ENCODE measurements at regions not wholly inside any gene's neighbourhood (a gene's known extent, or its start where the extent isn't known, plus 50 kb on each side); places are given as distances from the start of the nearest gene placed in this dataset.
A peak's percentile ranks its signal among the peaks of the same experiment; 100 is the strongest.

DNA sequence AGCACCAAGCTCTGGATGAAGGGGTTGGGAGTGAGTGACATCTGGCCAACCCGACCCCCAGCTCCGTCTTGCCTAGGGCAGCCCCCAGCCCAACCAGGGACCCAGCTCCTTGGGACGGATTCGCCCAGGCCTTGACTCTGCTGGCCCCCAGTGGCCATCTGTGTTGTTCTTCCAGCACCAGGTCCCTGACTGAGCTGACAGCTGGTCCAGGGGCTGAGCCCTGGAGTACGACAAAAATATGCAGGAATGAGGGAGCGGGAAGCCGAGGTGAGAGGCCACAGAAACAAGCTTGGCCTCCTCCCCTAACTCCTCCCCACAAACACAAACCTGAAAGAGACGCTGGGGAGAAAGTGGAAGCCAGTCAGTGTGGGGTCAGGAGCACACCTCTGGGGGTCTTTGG is 55.0 kb upstream of the PAX7 start (continued):
- TF ChIP-seq, protein P1, sequence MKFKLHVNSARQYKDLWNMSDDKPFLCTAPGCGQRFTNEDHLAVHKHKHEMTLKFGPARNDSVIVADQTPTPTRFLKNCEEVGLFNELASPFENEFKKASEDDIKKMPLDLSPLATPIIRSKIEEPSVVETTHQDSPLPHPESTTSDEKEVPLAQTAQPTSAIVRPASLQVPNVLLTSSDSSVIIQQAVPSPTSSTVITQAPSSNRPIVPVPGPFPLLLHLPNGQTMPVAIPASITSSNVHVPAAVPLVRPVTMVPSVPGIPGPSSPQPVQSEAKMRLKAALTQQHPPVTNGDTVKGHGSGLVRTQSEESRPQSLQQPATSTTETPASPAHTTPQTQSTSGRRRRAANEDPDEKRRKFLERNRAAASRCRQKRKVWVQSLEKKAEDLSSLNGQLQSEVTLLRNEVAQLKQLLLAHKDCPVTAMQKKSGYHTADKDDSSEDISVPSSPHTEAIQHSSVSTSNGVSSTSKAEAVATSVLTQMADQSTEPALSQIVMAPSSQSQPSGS (CRISPR knock-in tag; IDR thresholded peaks at IDR 0.05; ENCODE audit: borderline replicate concordance, low read depth): no peak
- TF ChIP-seq ZNF263 (CRISPR knock-in tag; IDR thresholded peaks at IDR 0.05; ENCODE audit: low read depth) (peak; percentile 65; the same call in 1 of the 2 replicates), JUN (CRISPR knock-in tag; IDR thresholded peaks at IDR 0.05) (no peak), SOX15 (CRISPR knock-in tag; IDR thresholded peaks at IDR 0.05) (no peak), FOXJ3 (CRISPR knock-in tag; IDR thresholded peaks at IDR 0.05; ENCODE audit: borderline replicate concordance) (no peak), CBFB (CRISPR knock-in tag; IDR thresholded peaks at IDR 0.05; ENCODE audit: low read depth) (no peak), NFYB (CRISPR knock-in tag; conservative IDR thresholded peaks at IDR 0.05; ENCODE audit: low read depth) (no peak), ZNF317 (CRISPR knock-in tag; IDR thresholded peaks at IDR 0.05; ENCODE audit: borderline replicate concordance, low read depth) (no peak), TEAD4 (CRISPR knock-in tag; IDR thresholded peaks at IDR 0.05) (no peak; the same call in 1 of the 2 replicates)
- TF ChIP-seq, protein P2, sequence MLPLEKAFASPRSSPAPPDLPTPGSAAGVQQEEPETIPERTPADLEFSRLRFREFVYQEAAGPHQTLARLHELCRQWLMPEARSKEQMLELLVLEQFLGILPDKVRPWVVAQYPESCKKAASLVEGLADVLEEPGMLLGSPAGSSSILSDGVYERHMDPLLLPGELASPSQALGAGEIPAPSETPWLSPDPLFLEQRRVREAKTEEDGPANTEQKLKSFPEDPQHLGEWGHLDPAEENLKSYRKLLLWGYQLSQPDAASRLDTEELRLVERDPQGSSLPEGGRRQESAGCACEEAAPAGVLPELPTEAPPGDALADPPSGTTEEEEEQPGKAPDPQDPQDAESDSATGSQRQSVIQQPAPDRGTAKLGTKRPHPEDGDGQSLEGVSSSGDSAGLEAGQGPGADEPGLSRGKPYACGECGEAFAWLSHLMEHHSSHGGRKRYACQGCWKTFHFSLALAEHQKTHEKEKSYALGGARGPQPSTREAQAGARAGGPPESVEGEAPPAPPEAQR (CRISPR knock-in tag; IDR thresholded peaks at IDR 0.05): no peak
- TF ChIP-seq, protein P3, sequence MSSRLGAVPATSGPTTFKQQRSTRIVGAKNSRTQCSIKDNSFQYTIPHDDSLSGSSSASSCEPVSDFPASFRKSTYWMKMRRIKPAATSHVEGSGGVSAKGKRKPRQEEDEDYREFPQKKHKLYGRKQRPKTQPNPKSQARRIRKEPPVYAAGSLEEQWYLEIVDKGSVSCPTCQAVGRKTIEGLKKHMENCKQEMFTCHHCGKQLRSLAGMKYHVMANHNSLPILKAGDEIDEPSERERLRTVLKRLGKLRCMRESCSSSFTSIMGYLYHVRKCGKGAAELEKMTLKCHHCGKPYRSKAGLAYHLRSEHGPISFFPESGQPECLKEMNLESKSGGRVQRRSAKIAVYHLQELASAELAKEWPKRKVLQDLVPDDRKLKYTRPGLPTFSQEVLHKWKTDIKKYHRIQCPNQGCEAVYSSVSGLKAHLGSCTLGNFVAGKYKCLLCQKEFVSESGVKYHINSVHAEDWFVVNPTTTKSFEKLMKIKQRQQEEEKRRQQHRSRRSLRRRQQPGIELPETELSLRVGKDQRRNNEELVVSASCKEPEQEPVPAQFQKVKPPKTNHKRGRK (CRISPR knock-in tag; IDR thresholded peaks at IDR 0.05; ENCODE audit: borderline replicate concordance): no peak
- TF ChIP-seq, protein P4, sequence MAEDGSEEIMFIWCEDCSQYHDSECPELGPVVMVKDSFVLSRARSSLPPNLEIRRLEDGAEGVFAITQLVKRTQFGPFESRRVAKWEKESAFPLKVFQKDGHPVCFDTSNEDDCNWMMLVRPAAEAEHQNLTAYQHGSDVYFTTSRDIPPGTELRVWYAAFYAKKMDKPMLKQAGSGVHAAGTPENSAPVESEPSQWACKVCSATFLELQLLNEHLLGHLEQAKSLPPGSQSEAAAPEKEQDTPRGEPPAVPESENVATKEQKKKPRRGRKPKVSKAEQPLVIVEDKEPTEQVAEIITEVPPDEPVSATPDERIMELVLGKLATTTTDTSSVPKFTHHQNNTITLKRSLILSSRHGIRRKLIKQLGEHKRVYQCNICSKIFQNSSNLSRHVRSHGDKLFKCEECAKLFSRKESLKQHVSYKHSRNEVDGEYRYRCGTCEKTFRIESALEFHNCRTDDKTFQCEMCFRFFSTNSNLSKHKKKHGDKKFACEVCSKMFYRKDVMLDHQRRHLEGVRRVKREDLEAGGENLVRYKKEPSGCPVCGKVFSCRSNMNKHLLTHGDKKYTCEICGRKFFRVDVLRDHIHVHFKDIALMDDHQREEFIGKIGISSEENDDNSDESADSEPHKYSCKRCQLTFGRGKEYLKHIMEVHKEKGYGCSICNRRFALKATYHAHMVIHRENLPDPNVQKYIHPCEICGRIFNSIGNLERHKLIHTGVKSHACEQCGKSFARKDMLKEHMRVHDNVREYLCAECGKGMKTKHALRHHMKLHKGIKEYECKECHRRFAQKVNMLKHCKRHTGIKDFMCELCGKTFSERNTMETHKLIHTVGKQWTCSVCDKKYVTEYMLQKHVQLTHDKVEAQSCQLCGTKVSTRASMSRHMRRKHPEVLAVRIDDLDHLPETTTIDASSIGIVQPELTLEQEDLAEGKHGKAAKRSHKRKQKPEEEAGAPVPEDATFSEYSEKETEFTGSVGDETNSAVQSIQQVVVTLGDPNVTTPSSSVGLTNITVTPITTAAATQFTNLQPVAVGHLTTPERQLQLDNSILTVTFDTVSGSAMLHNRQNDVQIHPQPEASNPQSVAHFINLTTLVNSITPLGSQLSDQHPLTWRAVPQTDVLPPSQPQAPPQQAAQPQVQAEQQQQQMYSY (CRISPR knock-in tag; IDR thresholded peaks at IDR 0.05): no peak
- TF ChIP-seq, protein P5, sequence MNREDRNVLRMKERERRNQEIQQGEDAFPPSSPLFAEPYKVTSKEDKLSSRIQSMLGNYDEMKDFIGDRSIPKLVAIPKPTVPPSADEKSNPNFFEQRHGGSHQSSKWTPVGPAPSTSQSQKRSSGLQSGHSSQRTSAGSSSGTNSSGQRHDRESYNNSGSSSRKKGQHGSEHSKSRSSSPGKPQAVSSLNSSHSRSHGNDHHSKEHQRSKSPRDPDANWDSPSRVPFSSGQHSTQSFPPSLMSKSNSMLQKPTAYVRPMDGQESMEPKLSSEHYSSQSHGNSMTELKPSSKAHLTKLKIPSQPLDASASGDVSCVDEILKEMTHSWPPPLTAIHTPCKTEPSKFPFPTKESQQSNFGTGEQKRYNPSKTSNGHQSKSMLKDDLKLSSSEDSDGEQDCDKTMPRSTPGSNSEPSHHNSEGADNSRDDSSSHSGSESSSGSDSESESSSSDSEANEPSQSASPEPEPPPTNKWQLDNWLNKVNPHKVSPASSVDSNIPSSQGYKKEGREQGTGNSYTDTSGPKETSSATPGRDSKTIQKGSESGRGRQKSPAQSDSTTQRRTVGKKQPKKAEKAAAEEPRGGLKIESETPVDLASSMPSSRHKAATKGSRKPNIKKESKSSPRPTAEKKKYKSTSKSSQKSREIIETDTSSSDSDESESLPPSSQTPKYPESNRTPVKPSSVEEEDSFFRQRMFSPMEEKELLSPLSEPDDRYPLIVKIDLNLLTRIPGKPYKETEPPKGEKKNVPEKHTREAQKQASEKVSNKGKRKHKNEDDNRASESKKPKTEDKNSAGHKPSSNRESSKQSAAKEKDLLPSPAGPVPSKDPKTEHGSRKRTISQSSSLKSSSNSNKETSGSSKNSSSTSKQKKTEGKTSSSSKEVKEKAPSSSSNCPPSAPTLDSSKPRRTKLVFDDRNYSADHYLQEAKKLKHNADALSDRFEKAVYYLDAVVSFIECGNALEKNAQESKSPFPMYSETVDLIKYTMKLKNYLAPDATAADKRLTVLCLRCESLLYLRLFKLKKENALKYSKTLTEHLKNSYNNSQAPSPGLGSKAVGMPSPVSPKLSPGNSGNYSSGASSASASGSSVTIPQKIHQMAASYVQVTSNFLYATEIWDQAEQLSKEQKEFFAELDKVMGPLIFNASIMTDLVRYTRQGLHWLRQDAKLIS (CRISPR knock-in tag; IDR thresholded peaks at IDR 0.05; ENCODE audit: borderline replicate concordance): no peak
- TF ChIP-seq, protein P6, sequence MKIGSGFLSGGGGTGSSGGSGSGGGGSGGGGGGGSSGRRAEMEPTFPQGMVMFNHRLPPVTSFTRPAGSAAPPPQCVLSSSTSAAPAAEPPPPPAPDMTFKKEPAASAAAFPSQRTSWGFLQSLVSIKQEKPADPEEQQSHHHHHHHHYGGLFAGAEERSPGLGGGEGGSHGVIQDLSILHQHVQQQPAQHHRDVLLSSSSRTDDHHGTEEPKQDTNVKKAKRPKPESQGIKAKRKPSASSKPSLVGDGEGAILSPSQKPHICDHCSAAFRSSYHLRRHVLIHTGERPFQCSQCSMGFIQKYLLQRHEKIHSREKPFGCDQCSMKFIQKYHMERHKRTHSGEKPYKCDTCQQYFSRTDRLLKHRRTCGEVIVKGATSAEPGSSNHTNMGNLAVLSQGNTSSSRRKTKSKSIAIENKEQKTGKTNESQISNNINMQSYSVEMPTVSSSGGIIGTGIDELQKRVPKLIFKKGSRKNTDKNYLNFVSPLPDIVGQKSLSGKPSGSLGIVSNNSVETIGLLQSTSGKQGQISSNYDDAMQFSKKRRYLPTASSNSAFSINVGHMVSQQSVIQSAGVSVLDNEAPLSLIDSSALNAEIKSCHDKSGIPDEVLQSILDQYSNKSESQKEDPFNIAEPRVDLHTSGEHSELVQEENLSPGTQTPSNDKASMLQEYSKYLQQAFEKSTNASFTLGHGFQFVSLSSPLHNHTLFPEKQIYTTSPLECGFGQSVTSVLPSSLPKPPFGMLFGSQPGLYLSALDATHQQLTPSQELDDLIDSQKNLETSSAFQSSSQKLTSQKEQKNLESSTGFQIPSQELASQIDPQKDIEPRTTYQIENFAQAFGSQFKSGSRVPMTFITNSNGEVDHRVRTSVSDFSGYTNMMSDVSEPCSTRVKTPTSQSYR (CRISPR knock-in tag; IDR thresholded peaks at IDR 0.05): no peak
- TF ChIP-seq, protein P7, sequence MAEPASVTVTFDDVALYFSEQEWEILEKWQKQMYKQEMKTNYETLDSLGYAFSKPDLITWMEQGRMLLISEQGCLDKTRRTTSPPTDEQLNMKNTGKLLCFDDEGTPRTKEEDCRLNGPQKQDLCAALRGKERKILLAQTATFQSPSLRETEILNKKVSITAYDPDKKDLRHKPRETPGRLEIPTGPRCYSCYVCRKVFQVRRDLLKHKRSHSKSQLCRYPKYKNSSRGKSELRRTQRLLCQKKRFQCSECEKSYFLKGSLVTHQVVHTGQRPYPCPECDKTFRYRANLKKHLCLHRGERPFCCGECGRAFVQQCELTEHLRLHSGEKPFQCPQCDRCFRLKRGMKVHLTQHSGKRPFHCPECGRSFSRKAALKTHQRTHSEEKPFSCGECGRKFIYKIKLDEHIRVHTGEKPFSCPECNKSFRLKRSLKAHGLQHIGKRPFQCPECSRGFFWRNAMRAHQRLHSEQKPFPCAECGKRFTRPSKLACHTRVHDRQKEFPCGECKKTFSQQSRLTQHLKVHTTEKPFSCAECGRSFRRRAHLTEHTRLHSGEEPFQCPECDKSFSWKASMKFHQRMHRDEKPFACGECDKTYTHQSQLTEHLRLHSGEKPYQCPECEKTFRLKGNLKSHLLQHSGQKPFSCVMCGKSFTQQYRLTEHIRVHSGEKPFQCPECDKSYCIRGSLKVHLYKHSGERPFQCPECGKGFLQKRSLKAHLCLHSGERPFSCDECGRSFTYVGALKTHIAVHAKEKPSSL (CRISPR knock-in tag; conservative IDR thresholded peaks at IDR 0.05): no peak
- TF ChIP-seq, protein P8, sequence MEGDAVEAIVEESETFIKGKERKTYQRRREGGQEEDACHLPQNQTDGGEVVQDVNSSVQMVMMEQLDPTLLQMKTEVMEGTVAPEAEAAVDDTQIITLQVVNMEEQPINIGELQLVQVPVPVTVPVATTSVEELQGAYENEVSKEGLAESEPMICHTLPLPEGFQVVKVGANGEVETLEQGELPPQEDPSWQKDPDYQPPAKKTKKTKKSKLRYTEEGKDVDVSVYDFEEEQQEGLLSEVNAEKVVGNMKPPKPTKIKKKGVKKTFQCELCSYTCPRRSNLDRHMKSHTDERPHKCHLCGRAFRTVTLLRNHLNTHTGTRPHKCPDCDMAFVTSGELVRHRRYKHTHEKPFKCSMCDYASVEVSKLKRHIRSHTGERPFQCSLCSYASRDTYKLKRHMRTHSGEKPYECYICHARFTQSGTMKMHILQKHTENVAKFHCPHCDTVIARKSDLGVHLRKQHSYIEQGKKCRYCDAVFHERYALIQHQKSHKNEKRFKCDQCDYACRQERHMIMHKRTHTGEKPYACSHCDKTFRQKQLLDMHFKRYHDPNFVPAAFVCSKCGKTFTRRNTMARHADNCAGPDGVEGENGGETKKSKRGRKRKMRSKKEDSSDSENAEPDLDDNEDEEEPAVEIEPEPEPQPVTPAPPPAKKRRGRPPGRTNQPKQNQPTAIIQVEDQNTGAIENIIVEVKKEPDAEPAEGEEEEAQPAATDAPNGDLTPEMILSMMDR (IDR thresholded peaks at IDR 0.05): peak; percentile 77
- TF ChIP-seq, protein P9, sequence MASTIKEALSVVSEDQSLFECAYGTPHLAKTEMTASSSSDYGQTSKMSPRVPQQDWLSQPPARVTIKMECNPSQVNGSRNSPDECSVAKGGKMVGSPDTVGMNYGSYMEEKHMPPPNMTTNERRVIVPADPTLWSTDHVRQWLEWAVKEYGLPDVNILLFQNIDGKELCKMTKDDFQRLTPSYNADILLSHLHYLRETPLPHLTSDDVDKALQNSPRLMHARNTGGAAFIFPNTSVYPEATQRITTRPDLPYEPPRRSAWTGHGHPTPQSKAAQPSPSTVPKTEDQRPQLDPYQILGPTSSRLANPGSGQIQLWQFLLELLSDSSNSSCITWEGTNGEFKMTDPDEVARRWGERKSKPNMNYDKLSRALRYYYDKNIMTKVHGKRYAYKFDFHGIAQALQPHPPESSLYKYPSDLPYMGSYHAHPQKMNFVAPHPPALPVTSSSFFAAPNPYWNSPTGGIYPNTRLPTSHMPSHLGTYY (CRISPR knock-in tag; IDR thresholded peaks at IDR 0.05): no peak

All from WTC11 (cell line).